Bronchial epithelial cell (primary cell): ENCODE measurements at regions not wholly inside any gene's neighbourhood (a gene's known extent, or its start where the extent isn't known, plus 50 kb on each side); places are given as distances from the start of the nearest gene placed in this dataset.

Experiments used
- DNase-seq: peaks from one replicate; pipeline ENCODE4 v3.0.0-alpha.2; 2010; ENCODE audit warnings: low read depth
- FAIRE-seq: peaks from 2 replicates; lab custom pipeline; 2011; peaks lifted over from hg19 to GRCh38; lab: Jason Lieb, UNC
- H3K27me3 ChIP-seq: 2 replicates; pipeline ENCODE4 v1.5.1; 2011; ENCODE audit warnings: low read length; ENCODE audit not compliant: control insufficient read depth, insufficient read depth
- H3K36me3 ChIP-seq: 2 replicates; pipeline ENCODE4 v1.5.1; 2011; ENCODE audit warnings: low read length; ENCODE audit not compliant: control insufficient read depth, insufficient read depth
- H3K4me3 ChIP-seq: 2 replicates; pipeline ENCODE4 v1.5.1; 2011; ENCODE audit warnings: mild to moderate bottlenecking, low read depth, low read length, control low read depth
- CTCF ChIP-seq: IDR thresholded peaks from 2 replicates; pipeline ENCODE4 v1.5.1; 2011; ENCODE audit warnings: mild to moderate bottlenecking, moderate library complexity, low read length, control low read depth, inconsistent platforms; ENCODE audit not compliant: insufficient read depth, severe bottlenecking

- no peak for TF ChIP-seq CTCF
- no peak for DNase-seq
- no peaks in the 10 kb centered on the region for H3K27me3 ChIP-seq
- no peaks in the 10 kb centered on the region for H3K36me3 ChIP-seq
- FAIRE-seq: no peak
- no peak overlapping the region for H3K4me3 ChIP-seq
Measured at GRCh38 chr2:2703762-2704427, 372.8 kb upstream of the MYT1L start.

- Histone ChIP-seq H3K27me3 (no peaks in the 10 kb centered on the region), H3K36me3 (no peaks in the 10 kb centered on the region), H3K4me3 (no peak overlapping the region)
- no peak for TF ChIP-seq CTCF
- FAIRE-seq (no peak), DNase-seq (no peak)
Measured at GRCh38 chr2:2703172-2703571, 372.1 kb upstream of the MYT1L start.

- H3K4me3 ChIP-seq: no peak overlapping the region
- no peak for TF ChIP-seq CTCF
- no peaks in the 10 kb centered on the region for H3K36me3 ChIP-seq
- FAIRE-seq (no peak), DNase-seq (no peak)
- H3K27me3 ChIP-seq: no peaks in the 10 kb centered on the region
Measured at GRCh38 chr2:2702385-2702784, 371.3 kb upstream of the MYT1L start.

- FAIRE-seq: no peak
- DNase-seq: no peak
- no peak for TF ChIP-seq CTCF
- Histone ChIP-seq H3K27me3 (no peaks in the 10 kb centered on the region), H3K4me3 (no peak overlapping the region), H3K36me3 (no peaks in the 10 kb centered on the region)
Measured at GRCh38 chr2:2701813-2702212, 370.7 kb upstream of the MYT1L start.

- no peak for TF ChIP-seq CTCF
- H3K27me3 ChIP-seq: no peaks in the 10 kb centered on the region
- no peak for FAIRE-seq
- DNase-seq: no peak
- H3K4me3 ChIP-seq: no peak overlapping the region
- H3K36me3 ChIP-seq: no peaks in the 10 kb centered on the region
Measured at GRCh38 chr2:2701176-2701781, 370.2 kb upstream of the MYT1L start.

- Histone ChIP-seq H3K4me3 (no peak overlapping the region), H3K27me3 (no peaks in the 10 kb centered on the region), H3K36me3 (no peaks in the 10 kb centered on the region)
- no peak for DNase-seq
- TF ChIP-seq CTCF: no peak
- no peak for FAIRE-seq
Measured at GRCh38 chr2:2699121-2699505, 368.0 kb upstream of the MYT1L start.
